ENCODE measurements at regions not wholly inside any gene's neighbourhood (a gene's known extent, or its start where the extent isn't known, plus 50 kb on each side); places are given as distances from the start of the nearest gene placed in this dataset.
A peak's percentile ranks its signal among the peaks of the same experiment; 100 is the strongest.

GRCh38 chr2:193808877-193809276 is 1614.1 kb upstream of the TMEFF2 start:
- no peak overlapping the region for H3K27ac ChIP-seq (ENCODE audit: low read length)
- no peaks in the 10 kb centered on the region for H4K20me1 ChIP-seq (ENCODE audit: insufficient read depth, low read depth, low read length)
- peaks cover 12% of the 10 kb centered on the region for H3K9me3 ChIP-seq (ENCODE audit: low read length)
- H2AFZ ChIP-seq (ENCODE audit: low read length): no peak overlapping the region
- no peaks in the 10 kb centered on the region for H3K79me2 ChIP-seq (ENCODE audit: low read length)
- no peaks in the 10 kb centered on the region for H3K27me3 ChIP-seq (ENCODE audit: low read length)
- H3K36me3 ChIP-seq (ENCODE audit: insufficient read depth, low read length): no peaks in the 10 kb centered on the region
- no peak overlapping the region for H3K4me3 ChIP-seq (ENCODE audit: low read length)
- DNase-seq: no peak
- H3K4me2 ChIP-seq (ENCODE audit: low read depth, low read length, poor library complexity, severe bottlenecking): no peak overlapping the region
- no peaks in the 10 kb centered on the region for H3K9me2 ChIP-seq (replicated peaks; ENCODE audit: insufficient read depth, low read length)
- no peaks in the 10 kb centered on the region for H3K4me1 ChIP-seq (ENCODE audit: low read length)
- H3K9ac ChIP-seq (ENCODE audit: low read length): no peak overlapping the region

GRCh38 chr2:193806088-193806774 is 1611.5 kb upstream of the TMEFF2 start:
- H2AFZ ChIP-seq (ENCODE audit: low read length): no peak overlapping the region
- no peaks in the 10 kb centered on the region for H3K79me2 ChIP-seq (ENCODE audit: low read length)
- H3K36me3 ChIP-seq (ENCODE audit: insufficient read depth, low read length): no peaks in the 10 kb centered on the region
- H3K9me2 ChIP-seq (replicated peaks; ENCODE audit: insufficient read depth, low read length): no peaks in the 10 kb centered on the region
- H3K4me3 ChIP-seq (ENCODE audit: low read length): no peak overlapping the region
- no peaks in the 10 kb centered on the region for H4K20me1 ChIP-seq (ENCODE audit: insufficient read depth, low read depth, low read length)
- H3K4me1 ChIP-seq (ENCODE audit: low read length): no peaks in the 10 kb centered on the region
- no peak for DNase-seq
- H3K9ac ChIP-seq (ENCODE audit: low read length): no peak overlapping the region
- H3K4me2 ChIP-seq (ENCODE audit: low read depth, low read length, poor library complexity, severe bottlenecking): no peak overlapping the region
- peaks cover 8% of the 10 kb centered on the region for H3K9me3 ChIP-seq (ENCODE audit: low read length)
- H3K27ac ChIP-seq (ENCODE audit: low read length): no peak overlapping the region
- no peaks in the 10 kb centered on the region for H3K27me3 ChIP-seq (ENCODE audit: low read length)

GRCh38 chr2:193796847-193797246 is 1602.1 kb upstream of the TMEFF2 start:
- H3K27ac ChIP-seq (ENCODE audit: low read length): no peak overlapping the region
- H3K4me1 ChIP-seq (ENCODE audit: low read length): no peaks in the 10 kb centered on the region
- H2AFZ ChIP-seq (ENCODE audit: low read length): no peak overlapping the region
- H3K4me2 ChIP-seq (ENCODE audit: low read depth, low read length, poor library complexity, severe bottlenecking): no peak overlapping the region
- H3K36me3 ChIP-seq (ENCODE audit: insufficient read depth, low read length): no peaks in the 10 kb centered on the region
- H3K27me3 ChIP-seq (ENCODE audit: low read length): no peaks in the 10 kb centered on the region
- H4K20me1 ChIP-seq (ENCODE audit: insufficient read depth, low read depth, low read length): no peaks in the 10 kb centered on the region
- peaks cover 13% of the 10 kb centered on the region for H3K9me3 ChIP-seq (ENCODE audit: low read length)
- no peaks in the 10 kb centered on the region for H3K9me2 ChIP-seq (replicated peaks; ENCODE audit: insufficient read depth, low read length)
- no peak for DNase-seq
- no peak overlapping the region for H3K4me3 ChIP-seq (ENCODE audit: low read length)
- no peak overlapping the region for H3K9ac ChIP-seq (ENCODE audit: low read length)
- H3K79me2 ChIP-seq (ENCODE audit: low read length): no peaks in the 10 kb centered on the region

GRCh38 chr2:193793914-193794313 is 1599.2 kb upstream of the TMEFF2 start:
- H3K79me2 ChIP-seq (ENCODE audit: low read length): no peaks in the 10 kb centered on the region
- no peak overlapping the region for H3K9ac ChIP-seq (ENCODE audit: low read length)
- no peak overlapping the region for H3K4me2 ChIP-seq (ENCODE audit: low read depth, low read length, poor library complexity, severe bottlenecking)

GRCh38 chr2:193783681-193784080 is 1588.9 kb upstream of the TMEFF2 start:
- Histone ChIP-seq H2AFZ (ENCODE audit: low read length) (no peak overlapping the region), H3K4me1 (ENCODE audit: low read length) (no peaks in the 10 kb centered on the region), H3K9ac (ENCODE audit: low read length) (no peak overlapping the region), H4K20me1 (ENCODE audit: insufficient read depth, low read depth, low read length) (no peaks in the 10 kb centered on the region), H3K79me2 (ENCODE audit: low read length) (no peaks in the 10 kb centered on the region), H3K36me3 (ENCODE audit: insufficient read depth, low read length) (no peaks in the 10 kb centered on the region), H3K9me2 (replicated peaks; ENCODE audit: insufficient read depth, low read length) (no peaks in the 10 kb centered on the region), H3K4me3 (ENCODE audit: low read length) (no peak overlapping the region), H3K9me3 (ENCODE audit: low read length) (peaks cover 21% of the 10 kb centered on the region), H3K27me3 (ENCODE audit: low read length) (no peaks in the 10 kb centered on the region), H3K27ac (ENCODE audit: low read length) (no peak overlapping the region), H3K4me2 (ENCODE audit: low read depth, low read length, poor library complexity, severe bottlenecking) (no peak overlapping the region)
- DNase-seq: no peak

More at GRCh38 chr2:193793914-193794313, 1599.2 kb upstream of the TMEFF2 start:
- H3K9me3 ChIP-seq (ENCODE audit: low read length): peaks cover 15% of the 10 kb centered on the region
- no peaks in the 10 kb centered on the region for H3K27me3 ChIP-seq (ENCODE audit: low read length)
- no peak overlapping the region for H3K27ac ChIP-seq (ENCODE audit: low read length)
- no peak overlapping the region for H3K4me3 ChIP-seq (ENCODE audit: low read length)
- no peaks in the 10 kb centered on the region for H3K9me2 ChIP-seq (replicated peaks; ENCODE audit: insufficient read depth, low read length)
- no peaks in the 10 kb centered on the region for H3K4me1 ChIP-seq (ENCODE audit: low read length)
- peak overlapping the region; percentile 43; the same call in 1 of the 2 replicates for H2AFZ ChIP-seq (ENCODE audit: low read length)
- no peak for DNase-seq
- no peaks in the 10 kb centered on the region for H4K20me1 ChIP-seq (ENCODE audit: insufficient read depth, low read depth, low read length)
- no peaks in the 10 kb centered on the region for H3K36me3 ChIP-seq (ENCODE audit: insufficient read depth, low read length)

- no peaks in the 10 kb centered on the region for H3K9me2 ChIP-seq (replicated peaks; ENCODE audit: insufficient read depth, low read length)
- H3K27me3 ChIP-seq (ENCODE audit: low read length): no peaks in the 10 kb centered on the region
- H3K4me1 ChIP-seq (ENCODE audit: low read length): no peaks in the 10 kb centered on the region
- no peaks in the 10 kb centered on the region for H3K79me2 ChIP-seq (ENCODE audit: low read length)
- no peak overlapping the region for H3K9ac ChIP-seq (ENCODE audit: low read length)
- H3K27ac ChIP-seq (ENCODE audit: low read length): no peak overlapping the region
- H4K20me1 ChIP-seq (ENCODE audit: insufficient read depth, low read depth, low read length): no peaks in the 10 kb centered on the region
- H2AFZ ChIP-seq (ENCODE audit: low read length): no peak overlapping the region
- no peak for DNase-seq
- no peaks in the 10 kb centered on the region for H3K36me3 ChIP-seq (ENCODE audit: insufficient read depth, low read length)
- H3K9me3 ChIP-seq (ENCODE audit: low read length): peaks cover 24% of the 10 kb centered on the region; the same call in 1 of the 2 replicates
- no peak overlapping the region for H3K4me2 ChIP-seq (ENCODE audit: low read depth, low read length, poor library complexity, severe bottlenecking)
- H3K4me3 ChIP-seq (ENCODE audit: low read length): no peak overlapping the region
These were observed 1583.6 kb upstream of the TMEFF2 start for GRCh38 chr2:193778293-193778692.

GRCh38 chr2:193776988-193777387 is 1582.3 kb upstream of the TMEFF2 start:
- Histone ChIP-seq H3K79me2 (ENCODE audit: low read length) (no peaks in the 10 kb centered on the region), H3K27me3 (ENCODE audit: low read length) (no peaks in the 10 kb centered on the region), H2AFZ (ENCODE audit: low read length) (no peak overlapping the region), H3K4me3 (ENCODE audit: low read length) (no peak overlapping the region), H3K9me3 (ENCODE audit: low read length) (peaks cover 24% of the 10 kb centered on the region), H3K4me2 (ENCODE audit: low read depth, low read length, poor library complexity, severe bottlenecking) (no peak overlapping the region), H4K20me1 (ENCODE audit: insufficient read depth, low read depth, low read length) (no peaks in the 10 kb centered on the region), H3K4me1 (ENCODE audit: low read length) (no peaks in the 10 kb centered on the region), H3K9me2 (replicated peaks; ENCODE audit: insufficient read depth, low read length) (no peaks in the 10 kb centered on the region), H3K27ac (ENCODE audit: low read length) (no peak overlapping the region), H3K9ac (ENCODE audit: low read length) (no peak overlapping the region), H3K36me3 (ENCODE audit: insufficient read depth, low read length) (no peaks in the 10 kb centered on the region)
- peak; percentile 39 for DNase-seq

GRCh38 chr2:193774166-193774565 is 1579.4 kb upstream of the TMEFF2 start:
- no peak for DNase-seq
- H3K4me2 ChIP-seq (ENCODE audit: low read depth, low read length, poor library complexity, severe bottlenecking): no peak overlapping the region
- H2AFZ ChIP-seq (ENCODE audit: low read length): no peak overlapping the region
- no peaks in the 10 kb centered on the region for H3K36me3 ChIP-seq (ENCODE audit: insufficient read depth, low read length)
- H3K79me2 ChIP-seq (ENCODE audit: low read length): no peaks in the 10 kb centered on the region
- H3K4me1 ChIP-seq (ENCODE audit: low read length): no peaks in the 10 kb centered on the region
- no peaks in the 10 kb centered on the region for H4K20me1 ChIP-seq (ENCODE audit: insufficient read depth, low read depth, low read length)
- H3K27ac ChIP-seq (ENCODE audit: low read length): no peak overlapping the region
- no peak overlapping the region for H3K9ac ChIP-seq (ENCODE audit: low read length)
- no peak overlapping the region for H3K4me3 ChIP-seq (ENCODE audit: low read length)
- H3K27me3 ChIP-seq (ENCODE audit: low read length): no peaks in the 10 kb centered on the region
- peaks cover 26% of the 10 kb centered on the region for H3K9me3 ChIP-seq (ENCODE audit: low read length)
- H3K9me2 ChIP-seq (replicated peaks; ENCODE audit: insufficient read depth, low read length): no peaks in the 10 kb centered on the region

All from Karpas-422 (cell line).